HG03103 (cell line): ENCODE measurements at regions not wholly inside any gene's neighbourhood (a gene's known extent, or its start where the extent isn't known, plus 50 kb on each side); places are given as distances from the start of the nearest gene placed in this dataset.

Experiments used
- ATAC-seq: cut with Tn5 transposase; IDR thresholded peaks from one replicate; pipeline ENCODE4 v1.9.1; 2021; ENCODE audit warnings: low read depth; ENCODE audit not compliant: unreplicated experiment

GRCh38 chr17:33469911-33470310, 176.8 kb upstream of the ASIC2 start:
- no peak for ATAC-seq

- ATAC-seq, result no peak
Observed at GRCh38 chr17:33473061-33473460, 180.0 kb upstream of the ASIC2 start.

- no peak for ATAC-seq
Observed at GRCh38 chr17:33474789-33475188, 181.7 kb upstream of the ASIC2 start.

GRCh38 chr17:33475594-33475993, 182.5 kb upstream of the ASIC2 start:
- ATAC-seq, result no peak

GRCh38 chr17:33481652-33482051, 188.6 kb upstream of the ASIC2 start:
- no peak for ATAC-seq

DNA sequence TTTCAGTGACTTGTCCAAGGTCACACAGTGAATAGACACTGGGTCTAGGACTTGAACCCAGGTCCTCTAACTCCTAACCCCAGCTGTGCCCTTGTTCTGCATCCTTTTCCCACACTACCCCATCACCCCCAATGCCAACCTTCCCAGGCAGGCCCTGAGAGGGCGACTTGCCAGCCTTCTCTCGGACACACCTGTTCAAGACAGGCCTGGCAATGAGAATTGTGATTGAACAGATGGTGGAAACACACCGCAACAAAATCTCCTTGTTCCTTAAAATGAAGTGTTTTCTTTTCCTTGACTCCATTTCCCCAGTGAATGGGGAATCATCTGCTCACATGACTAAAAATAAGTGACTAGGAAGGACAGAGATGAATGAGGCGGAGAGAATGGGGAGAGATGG, 189.5 kb upstream of the ASIC2 start:
- no peak for ATAC-seq

DNA sequence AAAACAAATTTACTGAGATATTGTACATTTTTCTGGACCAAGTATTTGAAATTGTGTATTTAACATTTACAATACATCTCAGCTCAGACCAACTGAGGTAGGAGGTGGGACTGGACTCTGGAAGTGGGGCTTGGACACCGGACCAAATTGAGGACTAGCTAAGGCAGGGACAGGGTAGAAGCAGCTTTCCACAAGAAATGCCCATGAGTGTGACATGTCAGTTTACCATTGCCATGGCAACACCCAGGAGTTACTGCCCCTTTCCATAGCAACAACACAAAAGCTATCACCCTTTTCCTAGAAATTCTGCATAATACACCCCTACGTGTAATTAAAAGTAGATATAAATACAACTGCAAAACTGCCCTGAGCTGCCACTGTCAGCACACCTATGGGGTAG, 191.5 kb upstream of the ASIC2 start:
- no peak for ATAC-seq

GRCh38 chr17:33486135-33486885, 193.2 kb upstream of the ASIC2 start:
- no peak for ATAC-seq

DNA sequence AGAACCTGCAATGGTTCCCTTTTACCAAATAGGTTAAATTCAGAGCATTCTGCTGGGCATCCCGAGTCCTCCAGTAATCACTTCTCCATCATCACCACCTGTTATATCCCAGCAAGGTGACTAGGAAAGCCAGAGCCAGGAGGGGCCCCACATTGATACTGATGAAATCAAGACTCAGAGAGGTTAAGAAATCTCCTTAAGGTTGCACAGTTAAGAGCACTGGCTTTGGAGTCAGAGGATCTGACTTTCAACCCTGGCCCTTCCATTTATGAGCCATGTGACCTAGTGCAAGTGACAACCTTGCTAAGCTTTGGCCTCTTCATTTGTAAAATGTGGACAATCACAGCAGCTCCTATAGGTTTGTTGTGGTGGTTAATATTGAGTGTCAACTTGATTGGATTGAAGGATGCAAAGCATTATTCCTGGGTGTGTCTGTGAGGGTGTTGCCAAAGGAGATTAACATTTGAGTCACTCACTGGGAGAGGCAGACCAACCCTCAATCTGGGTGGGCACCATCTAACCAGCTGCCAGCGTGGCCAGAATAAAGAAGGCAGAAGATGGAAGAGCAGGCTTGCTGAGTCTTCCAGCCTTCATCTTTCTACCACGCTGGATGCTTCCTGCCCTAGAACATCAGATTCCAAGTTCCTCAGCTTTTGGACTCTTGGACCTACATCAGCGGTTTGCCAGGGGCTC, 194.2 kb upstream of the ASIC2 start:
- ATAC-seq, result no peak

DNA sequence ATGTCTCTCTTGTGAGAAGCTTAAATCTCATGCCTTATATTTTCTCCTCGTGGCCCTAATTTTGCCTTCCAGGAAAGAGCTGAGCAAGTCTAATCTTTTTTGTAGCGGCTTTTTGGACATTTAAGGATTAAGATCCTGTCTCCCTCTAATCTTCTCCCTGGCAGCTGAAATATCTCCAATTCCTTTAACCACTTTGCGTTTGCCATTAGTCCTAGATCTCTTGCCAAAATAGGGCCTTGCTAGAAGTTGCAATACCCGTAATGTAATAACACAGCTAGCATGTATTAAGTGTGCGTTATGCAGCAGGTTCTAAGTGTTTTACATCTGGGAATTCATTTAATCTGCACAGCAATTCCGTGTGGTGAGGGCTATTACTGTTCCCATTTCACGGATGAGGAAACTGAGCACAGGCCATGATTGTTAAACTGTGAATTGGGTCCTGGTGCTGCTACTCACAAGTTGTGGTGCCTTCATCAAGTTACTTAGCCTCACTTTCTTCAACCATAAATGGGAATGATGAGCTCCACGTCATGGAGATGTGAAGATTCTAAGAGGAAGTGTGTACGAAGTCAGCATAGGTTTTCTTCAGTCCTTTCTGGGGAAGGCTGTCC, 198.9 kb upstream of the ASIC2 start:
- ATAC-seq, result no peak

DNA sequence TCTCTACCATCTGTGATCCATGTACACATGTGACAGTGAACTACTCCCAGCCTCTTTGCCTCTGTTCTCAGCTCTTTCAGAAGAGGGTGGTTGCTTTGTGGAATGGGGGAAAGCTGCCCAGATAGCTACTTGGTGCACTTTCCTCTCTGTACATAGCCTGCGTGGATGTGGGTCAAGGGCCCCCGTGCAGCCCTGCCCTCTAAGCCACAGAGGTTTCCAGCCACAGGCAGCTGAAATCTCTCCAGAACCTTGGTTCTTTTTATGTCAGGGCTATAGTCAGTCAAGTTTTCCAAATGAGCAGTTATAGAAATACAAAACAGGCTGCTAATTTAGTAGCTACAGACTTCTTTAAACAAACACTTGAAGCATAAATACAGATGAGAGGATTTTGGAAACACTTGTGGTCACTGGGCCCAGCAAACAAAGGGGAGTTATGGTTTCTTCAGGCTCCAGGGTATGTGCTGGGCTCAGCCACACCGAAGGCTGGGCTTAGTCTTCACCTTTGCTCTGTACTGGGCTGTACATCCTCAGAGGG, 199.7 kb upstream of the ASIC2 start:
- no peak for ATAC-seq

DNA sequence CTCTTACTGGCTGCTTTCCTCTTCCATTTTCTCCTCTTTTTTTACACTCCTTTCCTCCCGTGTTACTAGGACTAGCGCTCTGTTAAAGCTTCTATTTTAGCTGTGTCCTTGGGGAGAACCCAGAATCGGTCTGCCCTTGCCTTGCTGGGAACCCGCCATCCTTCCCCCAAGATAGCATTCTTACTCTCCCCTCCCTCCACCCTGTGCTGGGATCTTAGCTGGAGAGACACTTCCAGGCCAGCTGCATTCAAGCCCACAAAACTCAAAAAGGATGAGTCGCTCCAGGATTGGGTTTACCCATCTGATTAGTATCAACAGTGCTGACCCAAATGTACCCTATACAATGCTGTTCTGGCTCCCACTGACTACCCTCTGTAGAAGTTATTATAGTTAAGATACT, 200.5 kb upstream of the ASIC2 start:
- ATAC-seq, result no peak

DNA sequence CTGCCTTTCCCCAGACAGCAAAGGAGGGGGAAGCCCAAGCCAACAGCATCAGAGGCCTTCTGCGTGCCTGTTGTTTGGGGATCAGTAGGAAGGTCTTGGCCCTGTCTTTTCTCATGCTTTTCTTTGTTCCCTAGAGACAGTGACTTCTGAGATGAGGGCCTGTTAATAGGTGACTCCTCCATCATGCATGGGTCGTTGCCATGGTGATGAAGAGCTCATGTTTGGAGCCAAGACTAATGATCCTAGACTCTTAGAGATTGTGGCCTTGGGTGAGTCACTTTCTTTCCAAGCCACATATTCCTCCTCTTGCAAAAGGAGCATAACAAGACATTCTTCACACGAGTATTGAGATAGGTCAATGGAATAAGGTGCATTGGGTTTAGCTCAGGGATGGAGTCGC, 201.1 kb upstream of the ASIC2 start:
- no peak for ATAC-seq

DNA sequence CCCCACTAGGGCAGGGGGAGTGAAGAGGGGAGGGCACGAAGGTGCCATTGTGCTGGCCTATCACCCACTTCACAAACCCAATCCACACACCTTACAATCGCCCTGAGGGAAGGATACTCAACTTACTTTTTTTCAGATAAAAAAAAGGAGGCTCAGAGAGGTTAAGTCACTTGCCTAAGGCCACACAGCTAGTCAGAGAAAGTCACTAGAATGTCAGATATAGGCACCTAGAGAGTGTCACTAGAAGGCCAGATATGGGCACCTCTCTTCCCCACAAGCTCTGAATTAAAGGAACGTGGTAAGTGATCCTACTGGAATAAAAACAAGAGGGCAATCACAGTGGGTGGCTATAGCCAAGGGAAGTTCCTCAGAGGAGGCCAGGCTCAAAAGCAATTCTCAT, 204.5 kb upstream of the ASIC2 start:
- no peak for ATAC-seq

DNA sequence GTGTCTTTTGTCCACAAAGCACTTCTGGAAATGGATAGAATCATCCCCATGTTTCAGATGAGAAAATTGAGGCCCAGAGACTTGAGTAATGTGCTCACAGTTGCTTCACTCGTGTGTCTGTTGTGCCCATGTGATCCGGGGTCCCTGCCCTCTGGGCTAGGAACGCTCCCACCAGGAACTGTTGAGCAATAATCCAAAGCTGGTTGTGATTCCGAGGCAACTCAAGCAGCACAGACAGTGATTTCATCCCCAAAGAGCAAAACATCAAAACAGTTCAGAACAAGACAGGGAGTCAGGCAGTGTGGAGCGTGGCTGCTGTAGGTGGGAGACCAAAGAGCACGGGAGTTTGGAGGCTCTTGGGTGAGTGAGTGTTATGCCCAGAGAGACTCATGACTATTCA, 205.0 kb upstream of the ASIC2 start:
- no peak for ATAC-seq

DNA sequence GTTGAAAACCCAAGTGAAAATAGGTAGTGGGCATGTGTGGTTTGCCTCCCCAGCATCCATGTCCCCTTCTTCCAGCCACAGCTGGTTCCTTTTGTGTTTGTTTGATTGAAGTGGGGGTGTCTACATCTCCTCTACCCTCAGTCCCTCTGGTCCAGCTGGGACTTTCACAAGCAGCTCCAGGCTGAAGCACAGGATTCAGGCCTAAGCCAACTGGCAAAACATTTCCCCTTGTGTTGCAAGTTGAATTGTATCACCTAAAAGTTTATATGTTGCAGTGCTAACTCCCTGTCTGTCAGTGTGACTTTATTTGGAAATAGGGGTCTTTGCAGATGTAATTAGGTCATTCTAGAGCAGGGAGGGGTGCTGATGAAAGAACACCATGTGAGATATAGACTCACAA, 205.9 kb upstream of the ASIC2 start:
- no peak for ATAC-seq

- no peak for ATAC-seq
Observed at GRCh38 chr17:33500151-33500550, 207.1 kb upstream of the ASIC2 start.

- ATAC-seq, result no peak
Observed at GRCh38 chr17:33501185-33501584, 208.1 kb upstream of the ASIC2 start.

DNA sequence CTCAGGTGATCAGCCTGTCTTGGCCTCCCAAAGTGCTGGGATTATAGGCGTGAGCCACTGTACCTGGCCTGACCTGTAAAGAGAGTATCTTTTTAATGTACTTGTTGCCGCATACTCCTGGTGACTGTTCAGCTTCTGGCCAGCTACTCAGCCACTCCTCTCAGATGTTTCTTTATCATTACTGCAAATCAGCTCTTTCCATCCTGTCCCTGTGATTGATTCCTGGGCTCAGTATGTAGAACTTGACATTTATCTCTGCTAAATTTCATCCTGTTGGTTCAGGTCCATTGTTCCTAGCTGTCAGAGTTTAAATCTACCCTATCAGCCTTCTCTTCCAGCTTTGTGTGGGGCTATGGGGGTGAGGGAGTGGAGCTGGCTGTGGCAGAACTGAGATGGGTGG, 211.5 kb upstream of the ASIC2 start:
- no peak for ATAC-seq

DNA sequence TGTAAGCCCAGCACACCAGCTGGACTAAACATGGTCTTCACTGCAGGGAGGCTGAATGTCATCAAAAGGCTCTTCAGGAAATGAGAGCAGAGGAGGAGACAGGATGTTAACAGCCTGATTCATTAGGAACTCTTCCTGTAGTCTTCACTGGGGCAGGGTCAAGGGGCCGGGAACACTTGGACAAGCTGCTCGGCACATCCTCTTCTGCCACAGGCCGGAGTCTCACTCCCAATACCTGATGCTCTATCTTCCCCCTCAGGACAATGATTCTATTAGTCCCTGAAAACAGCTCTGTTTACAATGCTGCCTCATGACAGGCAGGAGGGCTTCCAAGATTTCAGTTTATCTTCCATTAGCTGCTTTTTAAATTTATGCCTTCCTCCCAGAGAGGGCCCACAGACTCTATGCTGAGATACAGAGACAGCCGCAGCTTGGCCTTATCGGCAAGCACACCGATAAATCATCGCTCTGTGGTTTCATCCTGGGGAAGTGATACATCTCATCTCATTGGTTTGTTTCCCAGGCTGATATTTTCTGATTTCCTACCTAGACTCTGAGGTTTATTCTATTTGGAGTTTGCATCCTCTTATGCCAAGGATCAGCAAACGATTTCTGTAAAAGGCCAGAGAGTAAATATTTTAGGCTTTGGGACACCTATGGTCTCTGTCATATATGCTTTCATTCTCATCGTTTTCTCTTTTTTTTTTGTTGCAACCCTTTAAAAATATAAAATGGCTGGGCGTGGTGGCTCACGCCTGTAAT, 214.0 kb upstream of the ASIC2 start:
- ATAC-seq, result no peak

GRCh38 chr17:33508215-33508614, 215.1 kb upstream of the ASIC2 start:
- no peak for ATAC-seq
